ENCODE measurements at regions not wholly inside any gene's neighbourhood (a gene's known extent, or its start where the extent isn't known, plus 50 kb on each side); places are given as distances from the start of the nearest gene placed in this dataset.

DNA sequence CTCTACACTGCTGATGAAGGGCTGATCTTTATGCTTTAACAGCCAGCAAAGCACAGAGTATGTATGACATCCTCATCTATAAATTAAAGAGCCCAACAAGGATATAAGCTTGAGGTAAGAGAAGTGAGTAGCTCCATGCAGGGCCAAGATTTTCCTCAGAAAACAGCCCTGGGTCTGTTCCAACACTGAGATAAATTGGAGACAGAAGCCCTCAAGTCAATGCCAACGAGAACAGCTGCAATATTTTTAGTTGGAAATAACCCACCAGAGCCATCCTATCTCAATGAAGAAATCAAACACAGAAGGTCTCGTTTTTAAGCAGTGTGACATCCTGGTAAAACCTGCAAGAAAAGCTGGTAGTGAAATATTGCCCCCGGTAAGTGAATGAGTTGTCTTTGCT is 297.0 kb upstream of the AUTS2 start:
- TF ChIP-seq CTCF (IDR thresholded peaks at IDR 0.05) (no peak), POLR2A (IDR thresholded peaks at IDR 0.05) (no peak)

Measured in ovary (tissue), 3 donors.